Breast epithelium (tissue), 3 donors: ENCODE measurements at regions not wholly inside any gene's neighbourhood (a gene's known extent, or its start where the extent isn't known, plus 50 kb on each side); places are given as distances from the start of the nearest gene placed in this dataset.

Experiments used
- CTCF ChIP-seq, 3 donors: fragments of 450-650 bp; IDR thresholded peaks; one replicate each; pipeline ENCODE4 v1.5.1; 2016 to 2017; ENCODE audit warnings: antibody characterized with exemption in 3 of 3, mild to moderate bottlenecking in 3 of 3, moderate library complexity in 3 of 3
- POLR2A ChIP-seq: fragments of 450-650 bp; IDR thresholded peaks from one replicate; pipeline ENCODE4 v1.6.1; 2016; ENCODE audit warnings: antibody characterized with exemption, mild to moderate bottlenecking, moderate library complexity
- POLR2AphosphoS5 ChIP-seq, 3 donors: sonication (generic); formaldehyde crosslinking; IDR thresholded peaks; one replicate each; pipeline ENCODE4 v1.6.1; 2017; ENCODE audit warnings: antibody characterized with exemption in 3 of 3

- TF ChIP-seq CTCF (IDR thresholded peaks at IDR 0.05) (no peak), POLR2A (no peak), POLR2AphosphoS5 (IDR thresholded peaks at IDR 0.05) (no peak)
Observed at GRCh38 chr2:16401761-16402300, 263.8 kb downstream of the CYRIA start.
